ENCODE measurements at regions not wholly inside any gene's neighbourhood (a gene's known extent, or its start where the extent isn't known, plus 50 kb on each side); places are given as distances from the start of the nearest gene placed in this dataset.

- Histone ChIP-seq H3K79me2 (ENCODE audit: control insufficient read depth, insufficient read depth, low read length) (no peaks in the 10 kb centered on the region), H3K9me3 (replicated peaks; ENCODE audit: control insufficient read depth, insufficient read depth, low read length) (no peaks in the 10 kb centered on the region), H3K4me1 (ENCODE audit: control insufficient read depth, insufficient read depth, low read length) (no peaks in the 10 kb centered on the region), H4K20me1 (ENCODE audit: control insufficient read depth, insufficient read depth) (no peaks in the 10 kb centered on the region), H3K36me3 (ENCODE audit: control insufficient read depth in 2 of 2, insufficient read depth in 2 of 2, low read length in 1 of 2) (no peaks in the 10 kb centered on the region), H3K27ac (ENCODE audit: control insufficient read depth, insufficient read depth) (no peak overlapping the region), H3K9ac (ENCODE audit: control insufficient read depth, insufficient read depth, low read length) (no peak overlapping the region), H2AFZ (ENCODE audit: control insufficient read depth, low read depth, low read length) (no peak overlapping the region), H3K27me3 (replicated peaks in 1 of 2; ENCODE audit: control insufficient read depth in 2 of 2, insufficient read depth in 2 of 2, low read length in 1 of 2) (no peaks in the 10 kb centered on the region), H3K4me3 (no peak overlapping the region), H3K4me2 (ENCODE audit: control insufficient read depth, insufficient read depth) (no peak overlapping the region)
- ATAC-seq (no peak), FAIRE-seq (no peak), DNase-seq (ENCODE audit: low read depth, low spot score) (no peak)
- TF ChIP-seq RB1 (IDR thresholded peaks at IDR 0.05; ENCODE audit: borderline replicate concordance) (no peak), RAD51 (IDR thresholded peaks at IDR 0.05) (no peak), E2F8 (IDR thresholded peaks at IDR 0.05; ENCODE audit: low read depth, partially characterized antibody) (no peak)
- TF ChIP-seq, protein P1, sequence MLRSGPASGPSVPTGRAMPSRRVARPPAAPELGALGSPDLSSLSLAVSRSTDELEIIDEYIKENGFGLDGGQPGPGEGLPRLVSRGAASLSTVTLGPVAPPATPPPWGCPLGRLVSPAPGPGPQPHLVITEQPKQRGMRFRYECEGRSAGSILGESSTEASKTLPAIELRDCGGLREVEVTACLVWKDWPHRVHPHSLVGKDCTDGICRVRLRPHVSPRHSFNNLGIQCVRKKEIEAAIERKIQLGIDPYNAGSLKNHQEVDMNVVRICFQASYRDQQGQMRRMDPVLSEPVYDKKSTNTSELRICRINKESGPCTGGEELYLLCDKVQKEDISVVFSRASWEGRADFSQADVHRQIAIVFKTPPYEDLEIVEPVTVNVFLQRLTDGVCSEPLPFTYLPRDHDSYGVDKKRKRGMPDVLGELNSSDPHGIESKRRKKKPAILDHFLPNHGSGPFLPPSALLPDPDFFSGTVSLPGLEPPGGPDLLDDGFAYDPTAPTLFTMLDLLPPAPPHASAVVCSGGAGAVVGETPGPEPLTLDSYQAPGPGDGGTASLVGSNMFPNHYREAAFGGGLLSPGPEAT (IDR thresholded peaks at IDR 0.05; ENCODE audit: low read depth): no peak
- TF ChIP-seq, protein P2, sequence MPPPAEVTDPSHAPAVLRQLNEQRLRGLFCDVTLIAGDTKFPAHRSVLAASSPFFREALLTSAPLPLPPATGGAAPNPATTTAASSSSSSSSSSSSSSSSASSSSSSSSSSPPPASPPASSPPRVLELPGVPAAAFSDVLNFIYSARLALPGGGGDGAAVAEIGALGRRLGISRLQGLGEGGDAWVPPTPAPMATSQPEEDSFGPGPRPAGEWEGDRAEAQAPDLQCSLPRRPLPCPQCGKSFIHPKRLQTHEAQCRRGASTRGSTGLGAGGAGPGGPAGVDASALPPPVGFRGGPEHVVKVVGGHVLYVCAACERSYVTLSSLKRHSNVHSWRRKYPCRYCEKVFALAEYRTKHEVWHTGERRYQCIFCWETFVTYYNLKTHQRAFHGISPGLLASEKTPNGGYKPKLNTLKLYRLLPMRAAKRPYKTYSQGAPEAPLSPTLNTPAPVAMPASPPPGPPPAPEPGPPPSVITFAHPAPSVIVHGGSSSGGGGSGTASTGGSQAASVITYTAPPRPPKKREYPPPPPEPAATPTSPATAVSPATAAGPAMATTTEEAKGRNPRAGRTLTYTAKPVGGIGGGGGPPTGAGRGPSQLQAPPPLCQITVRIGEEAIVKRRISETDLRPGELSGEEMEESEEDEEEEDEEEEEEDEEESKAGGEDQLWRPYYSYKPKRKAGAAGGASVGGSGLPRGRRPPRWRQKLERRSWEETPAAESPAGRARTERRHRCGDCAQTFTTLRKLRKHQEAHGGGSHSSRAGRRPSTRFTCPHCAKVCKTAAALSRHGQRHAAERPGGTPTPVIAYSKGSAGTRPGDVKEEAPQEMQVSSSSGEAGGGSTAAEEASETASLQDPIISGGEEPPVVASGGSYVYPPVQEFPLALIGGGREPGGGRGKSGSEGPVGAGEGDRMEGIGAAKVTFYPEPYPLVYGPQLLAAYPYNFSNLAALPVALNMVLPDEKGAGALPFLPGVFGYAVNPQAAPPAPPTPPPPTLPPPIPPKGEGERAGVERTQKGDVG (CRISPR knock-in tag; IDR thresholded peaks at IDR 0.05): no peak
- ChIA-PET POLR2A (no interaction called here), SMC1A (ENCODE audit: uncharacterized antibody, unreplicated experiment) (no interaction called here), RAD21 (ENCODE audit: unreplicated experiment) (no interaction called here), CTCF (no interaction called here)
- intact Hi-C loops (cut with micrococcal nuclease; ENCODE audit: unreplicated experiment) (no loop called here), in situ Hi-C loops (cut with MboI) (no loop called here)
- no TSS peak for BruUV-seq (replicated peaks)
Measured at GRCh38 chr5:82414041-82414388, 135.9 kb upstream of the RPS23 start.

Measured in GM12878 (cell line).